NB4 (cell line): ENCODE measurements at regions not wholly inside any gene's neighbourhood (a gene's known extent, or its start where the extent isn't known, plus 50 kb on each side); places are given as distances from the start of the nearest gene placed in this dataset.
A peak's percentile ranks its signal among the peaks of the same experiment; 100 is the strongest.

ENCODE experiments used
- DNase-seq: peaks from one replicate; pipeline ENCODE4 v3.0.0; 2010; ENCODE audit warnings: low read depth
- H3K4me3 ChIP-seq: one replicate; pipeline ENCODE4 v1.5.1; 2011; ENCODE audit warnings: mild to moderate bottlenecking, low read depth, low read length, moderate library complexity
- MAX ChIP-seq: IDR thresholded peaks from 2 replicates; pipeline ENCODE4 v1.6.1; 2011; ENCODE audit warnings: low read depth, low read length
- MYC ChIP-seq: IDR thresholded peaks from 2 replicates; pipeline ENCODE4 v1.6.1; 2011; ENCODE audit warnings: low read depth, low read length
- POLR2A ChIP-seq: IDR thresholded peaks from 2 replicates; pipeline ENCODE4 v1.6.1; 2011; ENCODE audit warnings: mild to moderate bottlenecking; ENCODE audit not compliant: insufficient read length; ENCODE audit errors: extremely low read depth
- TF ChIP-seq, protein P1 (sequence below): IDR thresholded peaks from one replicate; pipeline ENCODE4 v1.5.1; 2012; ENCODE audit warnings: low read depth, low read length

DNA sequence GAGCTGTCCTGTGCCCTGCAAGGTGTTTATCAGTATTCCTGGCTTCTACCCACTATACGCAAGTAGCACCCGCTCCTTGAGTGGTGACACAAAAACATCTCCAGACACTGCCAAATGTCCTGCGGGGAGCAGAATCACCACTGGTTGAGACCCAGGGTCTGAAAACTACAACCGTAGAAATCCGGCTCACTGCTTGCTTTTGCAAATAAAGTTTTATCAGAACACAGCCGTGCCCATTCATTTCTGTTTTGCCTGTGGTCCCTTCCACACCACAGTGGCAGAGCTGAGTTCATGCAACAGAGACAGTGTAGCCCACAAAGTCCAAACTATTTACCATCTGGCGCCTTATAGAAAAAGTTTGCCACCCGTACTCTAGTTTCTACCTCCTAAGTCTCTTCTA is 125.7 kb upstream of the DIO3 start:
- H3K4me3 ChIP-seq: no peak overlapping the region
- no peak for DNase-seq
- TF ChIP-seq MAX (no peak), POLR2A (no peak), MYC (no peak)
- TF ChIP-seq, protein P1, sequence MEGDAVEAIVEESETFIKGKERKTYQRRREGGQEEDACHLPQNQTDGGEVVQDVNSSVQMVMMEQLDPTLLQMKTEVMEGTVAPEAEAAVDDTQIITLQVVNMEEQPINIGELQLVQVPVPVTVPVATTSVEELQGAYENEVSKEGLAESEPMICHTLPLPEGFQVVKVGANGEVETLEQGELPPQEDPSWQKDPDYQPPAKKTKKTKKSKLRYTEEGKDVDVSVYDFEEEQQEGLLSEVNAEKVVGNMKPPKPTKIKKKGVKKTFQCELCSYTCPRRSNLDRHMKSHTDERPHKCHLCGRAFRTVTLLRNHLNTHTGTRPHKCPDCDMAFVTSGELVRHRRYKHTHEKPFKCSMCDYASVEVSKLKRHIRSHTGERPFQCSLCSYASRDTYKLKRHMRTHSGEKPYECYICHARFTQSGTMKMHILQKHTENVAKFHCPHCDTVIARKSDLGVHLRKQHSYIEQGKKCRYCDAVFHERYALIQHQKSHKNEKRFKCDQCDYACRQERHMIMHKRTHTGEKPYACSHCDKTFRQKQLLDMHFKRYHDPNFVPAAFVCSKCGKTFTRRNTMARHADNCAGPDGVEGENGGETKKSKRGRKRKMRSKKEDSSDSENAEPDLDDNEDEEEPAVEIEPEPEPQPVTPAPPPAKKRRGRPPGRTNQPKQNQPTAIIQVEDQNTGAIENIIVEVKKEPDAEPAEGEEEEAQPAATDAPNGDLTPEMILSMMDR: no peak

DNA sequence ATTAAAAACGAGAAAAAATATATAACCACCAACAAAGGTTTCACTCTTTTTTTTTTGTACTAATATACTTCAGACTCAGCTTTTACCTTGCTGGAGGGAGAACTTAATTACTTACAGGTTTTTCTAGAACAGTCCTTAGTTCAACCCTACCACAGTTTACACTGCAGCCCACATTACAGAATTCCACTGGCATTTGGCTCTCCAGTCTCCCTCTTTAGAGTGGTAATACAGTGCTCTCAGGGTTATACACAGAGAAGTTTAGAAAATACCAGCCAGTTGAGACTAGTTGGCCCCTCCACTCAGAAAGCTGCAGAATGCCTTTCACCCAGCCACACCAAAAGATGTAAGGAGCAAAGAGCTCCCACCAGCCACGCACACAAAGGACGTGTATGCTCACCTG is 122.3 kb upstream of the DIO3 start:
- H3K4me3 ChIP-seq: no peak overlapping the region
- no peak for DNase-seq
- TF ChIP-seq, protein P1: no peak
- no peak for TF ChIP-seq MYC
- TF ChIP-seq POLR2A: no peak
- TF ChIP-seq MAX: no peak

- TF ChIP-seq MAX (no peak), POLR2A (no peak), MYC (no peak)
- TF ChIP-seq, protein P1: no peak
- no peak overlapping the region for H3K4me3 ChIP-seq
- DNase-seq: no peak
Measured at GRCh38 chr14:101440496-101440895, 120.8 kb upstream of the DIO3 start.

GRCh38 chr14:101441710-101442109 is 119.6 kb upstream of the DIO3 start:
- no peak overlapping the region for H3K4me3 ChIP-seq
- TF ChIP-seq MAX (no peak), MYC (no peak), POLR2A (no peak)
- TF ChIP-seq, protein P1: no peak
- no peak for DNase-seq

- no peak for TF ChIP-seq POLR2A
- TF ChIP-seq MYC: no peak
- no peak for TF ChIP-seq MAX
- peak; percentile 7 for DNase-seq
- no peak overlapping the region for H3K4me3 ChIP-seq
Measured at GRCh38 chr14:101442451-101442850, 118.8 kb upstream of the DIO3 start.

DNA sequence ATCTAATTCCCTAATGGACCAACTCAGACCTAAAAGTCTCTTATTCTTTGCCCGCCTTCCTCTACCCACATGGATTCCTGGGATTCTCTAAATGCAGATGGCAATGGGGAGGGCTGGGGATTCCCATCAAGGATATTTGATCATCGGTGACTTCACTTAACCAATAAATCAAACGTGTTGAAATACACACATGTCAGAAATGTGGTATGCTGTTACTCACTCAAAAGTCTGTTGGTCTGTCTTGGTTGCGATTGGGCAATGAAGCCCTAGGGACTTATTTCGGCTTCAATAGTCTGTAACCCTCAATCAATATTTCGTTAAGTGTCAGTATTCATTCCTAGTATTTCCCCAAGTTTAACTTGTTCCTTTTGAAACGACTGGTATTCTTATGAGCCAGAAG is 117.2 kb upstream of the DIO3 start:
- TF ChIP-seq MYC (no peak), MAX (no peak), POLR2A (no peak)
- TF ChIP-seq, protein P1: no peak
- DNase-seq: peak; percentile 50
- H3K4me3 ChIP-seq: no peak overlapping the region
